OCI-LY1 (cell line): ENCODE measurements at regions not wholly inside any gene's neighbourhood (a gene's known extent, or its start where the extent isn't known, plus 50 kb on each side); places are given as distances from the start of the nearest gene placed in this dataset.

Source experiments
- CTCF ChIP-seq: fragments of 200-600 bp; sonication (generic), shearing (Covaris generic); IDR thresholded peaks from 2 replicates; pipeline ENCODE4 v1.5.1; 2017; ENCODE audit warnings: mild to moderate bottlenecking, antibody characterized with exemption, low read length, moderate library complexity, mixed read lengths
- EZH2 ChIP-seq: fragments of 200-600 bp; sonication (generic), shearing (Covaris generic); IDR thresholded peaks from 2 replicates; pipeline ENCODE4 v1.8.0; 2017; ENCODE audit warnings: borderline replicate concordance, mixed run types, mild to moderate bottlenecking, antibody characterized with exemption, low read length, moderate library complexity, mixed read lengths

- TF ChIP-seq EZH2 (no peak), CTCF (no peak)
These were observed 182.1 kb downstream of the EVX1 start for GRCh38 chr7:27424749-27425148.
